ENCODE measurements at regions not wholly inside any gene's neighbourhood (a gene's known extent, or its start where the extent isn't known, plus 50 kb on each side); places are given as distances from the start of the nearest gene placed in this dataset.

DNA sequence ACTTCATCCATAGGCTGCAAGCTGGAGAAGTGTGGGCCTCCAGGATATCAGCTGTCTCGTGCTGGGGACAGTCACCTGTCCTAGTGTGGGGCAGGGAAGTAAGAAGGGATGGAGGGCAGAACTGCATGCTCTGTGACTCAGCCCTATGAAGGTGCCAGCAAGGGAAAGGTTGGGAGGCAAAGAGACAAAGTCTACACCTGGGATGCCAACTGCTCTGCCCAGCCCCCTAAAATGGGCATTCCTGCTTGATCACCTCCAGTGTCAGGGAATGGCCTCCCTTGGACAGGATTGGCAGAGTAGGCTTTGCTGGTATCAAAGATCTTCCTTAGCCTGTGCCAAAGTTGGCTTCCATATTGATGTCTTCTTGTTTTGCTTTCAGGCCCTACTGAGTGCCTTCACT is 335.0 kb downstream of the BCL11B start (continued):
- TF ChIP-seq, protein P1, sequence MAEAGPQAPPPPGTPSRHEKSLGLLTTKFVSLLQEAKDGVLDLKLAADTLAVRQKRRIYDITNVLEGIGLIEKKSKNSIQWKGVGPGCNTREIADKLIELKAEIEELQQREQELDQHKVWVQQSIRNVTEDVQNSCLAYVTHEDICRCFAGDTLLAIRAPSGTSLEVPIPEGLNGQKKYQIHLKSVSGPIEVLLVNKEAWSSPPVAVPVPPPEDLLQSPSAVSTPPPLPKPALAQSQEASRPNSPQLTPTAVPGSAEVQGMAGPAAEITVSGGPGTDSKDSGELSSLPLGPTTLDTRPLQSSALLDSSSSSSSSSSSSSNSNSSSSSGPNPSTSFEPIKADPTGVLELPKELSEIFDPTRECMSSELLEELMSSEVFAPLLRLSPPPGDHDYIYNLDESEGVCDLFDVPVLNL (CRISPR knock-in tag; IDR thresholded peaks at IDR 0.05; ENCODE audit: borderline replicate concordance, low read depth): no peak
- TF ChIP-seq RELA (CRISPR knock-in tag; IDR thresholded peaks at IDR 0.05; ENCODE audit: borderline replicate concordance) (no peak), EMX1 (CRISPR knock-in tag; IDR thresholded peaks at IDR 0.05) (no peak), FOXJ3 (CRISPR knock-in tag; IDR thresholded peaks at IDR 0.05; ENCODE audit: borderline replicate concordance) (no peak), ELF4 (CRISPR knock-in tag; IDR thresholded peaks at IDR 0.05; ENCODE audit: low read depth) (no peak)
- TF ChIP-seq, protein P2, sequence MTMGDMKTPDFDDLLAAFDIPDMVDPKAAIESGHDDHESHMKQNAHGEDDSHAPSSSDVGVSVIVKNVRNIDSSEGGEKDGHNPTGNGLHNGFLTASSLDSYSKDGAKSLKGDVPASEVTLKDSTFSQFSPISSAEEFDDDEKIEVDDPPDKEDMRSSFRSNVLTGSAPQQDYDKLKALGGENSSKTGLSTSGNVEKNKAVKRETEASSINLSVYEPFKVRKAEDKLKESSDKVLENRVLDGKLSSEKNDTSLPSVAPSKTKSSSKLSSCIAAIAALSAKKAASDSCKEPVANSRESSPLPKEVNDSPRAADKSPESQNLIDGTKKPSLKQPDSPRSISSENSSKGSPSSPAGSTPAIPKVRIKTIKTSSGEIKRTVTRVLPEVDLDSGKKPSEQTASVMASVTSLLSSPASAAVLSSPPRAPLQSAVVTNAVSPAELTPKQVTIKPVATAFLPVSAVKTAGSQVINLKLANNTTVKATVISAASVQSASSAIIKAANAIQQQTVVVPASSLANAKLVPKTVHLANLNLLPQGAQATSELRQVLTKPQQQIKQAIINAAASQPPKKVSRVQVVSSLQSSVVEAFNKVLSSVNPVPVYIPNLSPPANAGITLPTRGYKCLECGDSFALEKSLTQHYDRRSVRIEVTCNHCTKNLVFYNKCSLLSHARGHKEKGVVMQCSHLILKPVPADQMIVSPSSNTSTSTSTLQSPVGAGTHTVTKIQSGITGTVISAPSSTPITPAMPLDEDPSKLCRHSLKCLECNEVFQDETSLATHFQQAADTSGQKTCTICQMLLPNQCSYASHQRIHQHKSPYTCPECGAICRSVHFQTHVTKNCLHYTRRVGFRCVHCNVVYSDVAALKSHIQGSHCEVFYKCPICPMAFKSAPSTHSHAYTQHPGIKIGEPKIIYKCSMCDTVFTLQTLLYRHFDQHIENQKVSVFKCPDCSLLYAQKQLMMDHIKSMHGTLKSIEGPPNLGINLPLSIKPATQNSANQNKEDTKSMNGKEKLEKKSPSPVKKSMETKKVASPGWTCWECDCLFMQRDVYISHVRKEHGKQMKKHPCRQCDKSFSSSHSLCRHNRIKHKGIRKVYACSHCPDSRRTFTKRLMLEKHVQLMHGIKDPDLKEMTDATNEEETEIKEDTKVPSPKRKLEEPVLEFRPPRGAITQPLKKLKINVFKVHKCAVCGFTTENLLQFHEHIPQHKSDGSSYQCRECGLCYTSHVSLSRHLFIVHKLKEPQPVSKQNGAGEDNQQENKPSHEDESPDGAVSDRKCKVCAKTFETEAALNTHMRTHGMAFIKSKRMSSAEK (CRISPR knock-in tag; IDR thresholded peaks at IDR 0.05; ENCODE audit: borderline replicate concordance): no peak
- TF ChIP-seq, protein P3, sequence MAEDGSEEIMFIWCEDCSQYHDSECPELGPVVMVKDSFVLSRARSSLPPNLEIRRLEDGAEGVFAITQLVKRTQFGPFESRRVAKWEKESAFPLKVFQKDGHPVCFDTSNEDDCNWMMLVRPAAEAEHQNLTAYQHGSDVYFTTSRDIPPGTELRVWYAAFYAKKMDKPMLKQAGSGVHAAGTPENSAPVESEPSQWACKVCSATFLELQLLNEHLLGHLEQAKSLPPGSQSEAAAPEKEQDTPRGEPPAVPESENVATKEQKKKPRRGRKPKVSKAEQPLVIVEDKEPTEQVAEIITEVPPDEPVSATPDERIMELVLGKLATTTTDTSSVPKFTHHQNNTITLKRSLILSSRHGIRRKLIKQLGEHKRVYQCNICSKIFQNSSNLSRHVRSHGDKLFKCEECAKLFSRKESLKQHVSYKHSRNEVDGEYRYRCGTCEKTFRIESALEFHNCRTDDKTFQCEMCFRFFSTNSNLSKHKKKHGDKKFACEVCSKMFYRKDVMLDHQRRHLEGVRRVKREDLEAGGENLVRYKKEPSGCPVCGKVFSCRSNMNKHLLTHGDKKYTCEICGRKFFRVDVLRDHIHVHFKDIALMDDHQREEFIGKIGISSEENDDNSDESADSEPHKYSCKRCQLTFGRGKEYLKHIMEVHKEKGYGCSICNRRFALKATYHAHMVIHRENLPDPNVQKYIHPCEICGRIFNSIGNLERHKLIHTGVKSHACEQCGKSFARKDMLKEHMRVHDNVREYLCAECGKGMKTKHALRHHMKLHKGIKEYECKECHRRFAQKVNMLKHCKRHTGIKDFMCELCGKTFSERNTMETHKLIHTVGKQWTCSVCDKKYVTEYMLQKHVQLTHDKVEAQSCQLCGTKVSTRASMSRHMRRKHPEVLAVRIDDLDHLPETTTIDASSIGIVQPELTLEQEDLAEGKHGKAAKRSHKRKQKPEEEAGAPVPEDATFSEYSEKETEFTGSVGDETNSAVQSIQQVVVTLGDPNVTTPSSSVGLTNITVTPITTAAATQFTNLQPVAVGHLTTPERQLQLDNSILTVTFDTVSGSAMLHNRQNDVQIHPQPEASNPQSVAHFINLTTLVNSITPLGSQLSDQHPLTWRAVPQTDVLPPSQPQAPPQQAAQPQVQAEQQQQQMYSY (CRISPR knock-in tag; IDR thresholded peaks at IDR 0.05): no peak

DNA sequence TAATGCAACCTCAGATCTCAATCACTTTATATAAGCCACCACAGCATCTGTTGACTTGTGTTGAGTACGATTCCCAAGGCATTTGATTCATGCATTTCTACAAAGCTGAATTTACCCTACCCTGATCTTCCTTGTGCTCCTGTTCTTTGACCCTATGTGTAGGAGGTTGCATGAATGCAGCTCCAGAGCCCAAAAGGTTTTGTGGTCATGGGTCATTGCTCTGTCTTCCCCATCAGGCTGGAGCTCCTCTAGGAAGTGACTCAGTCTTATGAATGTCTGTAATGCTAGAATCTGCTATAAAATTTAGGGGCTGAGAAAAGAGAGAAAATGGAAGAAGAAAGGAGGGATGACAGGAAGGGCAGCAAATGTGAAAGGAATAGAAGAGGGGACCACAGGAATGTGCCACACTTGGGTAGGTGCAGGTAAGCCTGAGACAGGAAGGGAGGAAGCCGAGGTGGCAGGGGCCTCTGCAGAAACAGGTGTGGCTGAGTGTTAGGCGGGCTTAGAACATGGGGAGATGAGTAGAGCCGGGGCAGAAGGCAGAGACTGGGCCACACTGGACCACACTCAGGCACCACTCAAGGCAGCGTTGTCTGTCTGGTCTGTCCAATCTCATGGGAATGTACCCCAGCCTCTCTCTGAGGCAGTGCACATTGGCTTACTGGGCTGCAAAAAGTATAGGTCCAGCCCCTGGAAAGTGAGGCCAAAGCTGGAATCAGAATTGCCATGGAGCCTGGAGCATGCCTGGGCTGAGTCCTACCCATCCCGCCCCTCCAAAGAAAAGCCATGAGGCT is 334.1 kb downstream of the BCL11B start:
- ChIA-PET CTCF (no interaction called here), POLR2A (no interaction called here)
- H3K4me3 Mint-ChIP-seq: no peak overlapping the region
- no peak for DNase-seq (ENCODE audit: low spot score)
- H3K27ac Mint-ChIP-seq: no peak overlapping the region
- TF ChIP-seq ZNF416 (CRISPR knock-in tag; IDR thresholded peaks at IDR 0.05): no peak
- TF ChIP-seq CREB1 (CRISPR knock-in tag; IDR thresholded peaks at IDR 0.05): no peak
- ATAC-seq: no peak
- no peaks in the 10 kb centered on the region for H3K27me3 Mint-ChIP-seq (ENCODE audit: low read depth)
- no peaks in the 10 kb centered on the region for H3K36me3 Mint-ChIP-seq
- H3K4me1 Mint-ChIP-seq: no peaks in the 10 kb centered on the region; the same call in 1 of the 2 replicates
- H3K9me3 Mint-ChIP-seq: peaks cover 4% of the 10 kb centered on the region

DNA sequence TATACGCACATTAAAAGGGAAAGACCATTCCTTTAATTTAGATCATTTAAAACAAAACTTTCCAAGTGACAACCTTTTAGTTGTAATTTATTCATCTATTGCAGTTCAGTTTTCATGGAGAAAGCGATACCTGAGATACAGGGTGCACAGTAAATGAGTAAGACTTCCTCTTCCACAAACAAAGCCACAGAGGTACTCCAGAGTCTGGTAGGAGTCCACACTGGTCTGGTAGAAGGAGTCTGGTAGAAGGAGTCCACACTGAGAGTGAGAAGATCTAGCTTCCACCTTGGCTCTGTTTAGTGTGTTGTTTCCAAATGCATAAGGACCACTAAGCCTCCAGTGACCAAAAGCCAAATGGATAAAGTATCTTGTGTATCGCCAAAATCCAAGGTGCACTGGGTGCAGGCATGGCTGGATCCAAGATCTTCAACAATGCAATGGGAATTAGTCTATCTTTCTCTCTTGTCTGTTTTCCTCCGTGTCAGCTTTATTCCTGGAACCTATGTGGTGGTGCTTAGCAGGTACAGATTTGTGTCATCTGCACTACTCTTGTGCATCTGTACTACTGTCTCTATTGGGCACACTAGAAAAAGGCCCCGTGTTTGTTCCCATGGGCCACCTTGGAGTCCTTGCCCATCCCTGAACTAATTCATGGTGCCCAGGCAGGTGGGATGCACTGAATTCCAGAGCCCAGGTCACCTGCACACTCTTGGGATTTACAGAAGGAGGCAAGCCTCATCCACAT is 331.1 kb downstream of the BCL11B start:
- POLR2A ChIA-PET: no interaction called here
- Mint-ChIP-seq H3K27me3 (ENCODE audit: low read depth) (no peaks in the 10 kb centered on the region), H3K9me3 (peaks cover 9% of the 10 kb centered on the region), H3K4me3 (no peak overlapping the region), H3K36me3 (no peaks in the 10 kb centered on the region), H3K27ac (no peak overlapping the region), H3K4me1 (peaks cover 8% of the 10 kb centered on the region)
- DNase-seq (ENCODE audit: low spot score): no peak
- CTCF ChIA-PET: no interaction called here
- ATAC-seq: no peak
- TF ChIP-seq, protein P4, sequence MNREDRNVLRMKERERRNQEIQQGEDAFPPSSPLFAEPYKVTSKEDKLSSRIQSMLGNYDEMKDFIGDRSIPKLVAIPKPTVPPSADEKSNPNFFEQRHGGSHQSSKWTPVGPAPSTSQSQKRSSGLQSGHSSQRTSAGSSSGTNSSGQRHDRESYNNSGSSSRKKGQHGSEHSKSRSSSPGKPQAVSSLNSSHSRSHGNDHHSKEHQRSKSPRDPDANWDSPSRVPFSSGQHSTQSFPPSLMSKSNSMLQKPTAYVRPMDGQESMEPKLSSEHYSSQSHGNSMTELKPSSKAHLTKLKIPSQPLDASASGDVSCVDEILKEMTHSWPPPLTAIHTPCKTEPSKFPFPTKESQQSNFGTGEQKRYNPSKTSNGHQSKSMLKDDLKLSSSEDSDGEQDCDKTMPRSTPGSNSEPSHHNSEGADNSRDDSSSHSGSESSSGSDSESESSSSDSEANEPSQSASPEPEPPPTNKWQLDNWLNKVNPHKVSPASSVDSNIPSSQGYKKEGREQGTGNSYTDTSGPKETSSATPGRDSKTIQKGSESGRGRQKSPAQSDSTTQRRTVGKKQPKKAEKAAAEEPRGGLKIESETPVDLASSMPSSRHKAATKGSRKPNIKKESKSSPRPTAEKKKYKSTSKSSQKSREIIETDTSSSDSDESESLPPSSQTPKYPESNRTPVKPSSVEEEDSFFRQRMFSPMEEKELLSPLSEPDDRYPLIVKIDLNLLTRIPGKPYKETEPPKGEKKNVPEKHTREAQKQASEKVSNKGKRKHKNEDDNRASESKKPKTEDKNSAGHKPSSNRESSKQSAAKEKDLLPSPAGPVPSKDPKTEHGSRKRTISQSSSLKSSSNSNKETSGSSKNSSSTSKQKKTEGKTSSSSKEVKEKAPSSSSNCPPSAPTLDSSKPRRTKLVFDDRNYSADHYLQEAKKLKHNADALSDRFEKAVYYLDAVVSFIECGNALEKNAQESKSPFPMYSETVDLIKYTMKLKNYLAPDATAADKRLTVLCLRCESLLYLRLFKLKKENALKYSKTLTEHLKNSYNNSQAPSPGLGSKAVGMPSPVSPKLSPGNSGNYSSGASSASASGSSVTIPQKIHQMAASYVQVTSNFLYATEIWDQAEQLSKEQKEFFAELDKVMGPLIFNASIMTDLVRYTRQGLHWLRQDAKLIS (CRISPR knock-in tag; IDR thresholded peaks at IDR 0.05; ENCODE audit: borderline replicate concordance): no peak
- TF ChIP-seq NFE2L1 (CRISPR knock-in tag; IDR thresholded peaks at IDR 0.05) (no peak), CREB1 (CRISPR knock-in tag; IDR thresholded peaks at IDR 0.05) (no peak), GTF2I (CRISPR knock-in tag; conservative IDR thresholded peaks at IDR 0.05) (no peak), NR1H2 (CRISPR knock-in tag; IDR thresholded peaks at IDR 0.05) (no peak), ZNF219 (CRISPR knock-in tag; IDR thresholded peaks at IDR 0.05; ENCODE audit: borderline replicate concordance) (no peak), IRF2 (CRISPR knock-in tag; IDR thresholded peaks at IDR 0.05; ENCODE audit: borderline replicate concordance, low read depth) (no peak)
- TF ChIP-seq, protein P5, sequence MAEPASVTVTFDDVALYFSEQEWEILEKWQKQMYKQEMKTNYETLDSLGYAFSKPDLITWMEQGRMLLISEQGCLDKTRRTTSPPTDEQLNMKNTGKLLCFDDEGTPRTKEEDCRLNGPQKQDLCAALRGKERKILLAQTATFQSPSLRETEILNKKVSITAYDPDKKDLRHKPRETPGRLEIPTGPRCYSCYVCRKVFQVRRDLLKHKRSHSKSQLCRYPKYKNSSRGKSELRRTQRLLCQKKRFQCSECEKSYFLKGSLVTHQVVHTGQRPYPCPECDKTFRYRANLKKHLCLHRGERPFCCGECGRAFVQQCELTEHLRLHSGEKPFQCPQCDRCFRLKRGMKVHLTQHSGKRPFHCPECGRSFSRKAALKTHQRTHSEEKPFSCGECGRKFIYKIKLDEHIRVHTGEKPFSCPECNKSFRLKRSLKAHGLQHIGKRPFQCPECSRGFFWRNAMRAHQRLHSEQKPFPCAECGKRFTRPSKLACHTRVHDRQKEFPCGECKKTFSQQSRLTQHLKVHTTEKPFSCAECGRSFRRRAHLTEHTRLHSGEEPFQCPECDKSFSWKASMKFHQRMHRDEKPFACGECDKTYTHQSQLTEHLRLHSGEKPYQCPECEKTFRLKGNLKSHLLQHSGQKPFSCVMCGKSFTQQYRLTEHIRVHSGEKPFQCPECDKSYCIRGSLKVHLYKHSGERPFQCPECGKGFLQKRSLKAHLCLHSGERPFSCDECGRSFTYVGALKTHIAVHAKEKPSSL (CRISPR knock-in tag; conservative IDR thresholded peaks at IDR 0.05): no peak

All from WTC11 (cell line).